Activated T-cell treated with anti-CD3 and anti-CD28 coated beads, Interleukin-2, amount 50 U/mL, for 24 hours (primary cell): ENCODE measurements at regions not wholly inside any gene's neighbourhood (a gene's known extent, or its start where the extent isn't known, plus 50 kb on each side); places are given as distances from the start of the nearest gene placed in this dataset.

ENCODE experiments used
- DNase-seq: peaks from one replicate; pipeline ENCODE4 v3.0.0-alpha.2; 2020
- H3K27ac Mint-ChIP-seq: 2 replicates; pipeline ENCODE4 v1.8.0; 2020; ENCODE audit warnings: mild to moderate bottlenecking, mixed read lengths
- H3K27me3 Mint-ChIP-seq: 2 replicates; pipeline ENCODE4 v1.8.0; 2020; ENCODE audit warnings: mixed read lengths
- H3K36me3 Mint-ChIP-seq: 2 replicates; pipeline ENCODE4 v1.8.0; 2020; ENCODE audit warnings: low read depth, mixed read lengths
- H3K4me1 Mint-ChIP-seq: 2 replicates; pipeline ENCODE4 v1.8.0; 2020; ENCODE audit warnings: low read depth, mixed read lengths
- H3K4me3 Mint-ChIP-seq: 2 replicates; pipeline ENCODE4 v1.8.0; 2020; ENCODE audit warnings: mild to moderate bottlenecking, moderate library complexity, mixed read lengths
- H3K9me3 Mint-ChIP-seq: 2 replicates; pipeline ENCODE4 v1.8.0; 2020; ENCODE audit warnings: mixed read lengths

- H3K9me3 Mint-ChIP-seq, result no peaks in the 10 kb centered on the region
- H3K27ac Mint-ChIP-seq, result no peak overlapping the region
- peaks cover 18% of the 10 kb centered on the region for H3K27me3 Mint-ChIP-seq
- peaks cover 7% of the 10 kb centered on the region for H3K4me1 Mint-ChIP-seq
- no peak overlapping the region for H3K4me3 Mint-ChIP-seq
- no peak for DNase-seq
- H3K36me3 Mint-ChIP-seq, result no peaks in the 10 kb centered on the region
Observed at GRCh38 chr1:34587761-34588160, 167.1 kb upstream of the GJB5 start.

DNA sequence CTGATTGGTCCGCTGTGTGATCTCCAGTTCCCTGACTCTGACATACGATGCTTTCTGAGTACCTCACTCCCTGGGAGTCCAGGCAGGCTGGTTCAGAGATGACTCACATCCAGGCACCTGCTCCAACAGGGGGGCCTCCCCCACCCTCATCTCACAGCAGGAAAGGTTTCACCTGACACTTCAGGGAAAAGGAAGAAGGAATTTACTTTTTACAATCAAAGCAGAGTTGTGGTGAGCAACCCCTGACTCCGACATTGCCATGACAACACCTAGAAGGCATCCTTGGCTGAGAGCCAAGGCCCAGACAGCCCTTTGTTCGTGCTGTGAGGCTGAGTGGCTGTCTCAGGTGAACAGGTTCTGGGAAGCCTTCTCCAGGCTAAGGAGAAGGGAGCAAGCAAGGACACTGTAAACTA, 164.6 kb upstream of the GJB5 start:
- Mint-ChIP-seq H3K4me3 (no peak overlapping the region), H3K9me3 (no peaks in the 10 kb centered on the region), H3K27me3 (peaks cover 14% of the 10 kb centered on the region), H3K27ac (no peak overlapping the region), H3K36me3 (no peaks in the 10 kb centered on the region), H3K4me1 (peaks cover 7% of the 10 kb centered on the region)
- no peak for DNase-seq

- H3K4me1 Mint-ChIP-seq, result peaks cover 7% of the 10 kb centered on the region
- H3K9me3 Mint-ChIP-seq, result no peaks in the 10 kb centered on the region
- no peak overlapping the region for H3K27ac Mint-ChIP-seq
- no peak overlapping the region for H3K4me3 Mint-ChIP-seq
- H3K36me3 Mint-ChIP-seq, result no peaks in the 10 kb centered on the region
- DNase-seq, result no peak
- peaks cover 14% of the 10 kb centered on the region for H3K27me3 Mint-ChIP-seq
Observed at GRCh38 chr1:34591751-34592629, 162.9 kb upstream of the GJB5 start.

- H3K9me3 Mint-ChIP-seq, result no peaks in the 10 kb centered on the region
- H3K36me3 Mint-ChIP-seq, result no peaks in the 10 kb centered on the region
- no peak overlapping the region for H3K4me3 Mint-ChIP-seq
- no peaks in the 10 kb centered on the region for H3K4me1 Mint-ChIP-seq
- H3K27me3 Mint-ChIP-seq, result peaks cover 8% of the 10 kb centered on the region
- DNase-seq, result peak; percentile 63
- H3K27ac Mint-ChIP-seq, result no peak overlapping the region
Observed at GRCh38 chr1:34597877-34598514, 156.9 kb upstream of the GJB5 start.

- Mint-ChIP-seq H3K36me3 (no peaks in the 10 kb centered on the region), H3K27me3 (peaks cover 14% of the 10 kb centered on the region), H3K4me1 (no peaks in the 10 kb centered on the region), H3K27ac (no peak overlapping the region), H3K9me3 (no peaks in the 10 kb centered on the region), H3K4me3 (no peak overlapping the region)
- DNase-seq, result no peak
Observed at GRCh38 chr1:34602907-34603306, 151.9 kb upstream of the GJB5 start.

DNA sequence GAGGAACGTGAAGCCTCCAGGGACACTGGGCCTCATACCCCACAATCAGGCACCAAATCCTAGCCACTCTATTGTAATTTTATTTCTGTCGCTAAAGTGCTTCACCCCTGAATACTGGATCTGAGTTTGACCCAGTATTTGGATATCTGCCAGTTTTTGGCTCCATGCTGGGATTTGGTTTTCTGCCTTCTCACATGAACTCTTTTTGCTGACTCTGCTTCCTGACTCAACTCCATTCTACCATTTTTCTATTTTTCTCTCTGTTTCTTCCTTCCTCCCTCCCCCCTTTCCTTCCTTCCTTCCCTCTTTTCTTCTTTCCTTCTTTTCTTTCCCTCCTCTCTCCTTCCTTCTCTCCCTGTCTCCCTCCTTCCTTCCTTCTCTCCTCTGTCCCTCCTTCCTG, 151.3 kb upstream of the GJB5 start:
- Mint-ChIP-seq H3K36me3 (no peaks in the 10 kb centered on the region), H3K4me3 (no peak overlapping the region), H3K9me3 (no peaks in the 10 kb centered on the region), H3K27me3 (peaks cover 20% of the 10 kb centered on the region), H3K4me1 (no peaks in the 10 kb centered on the region), H3K27ac (no peak overlapping the region)
- DNase-seq, result no peak

- H3K4me1 Mint-ChIP-seq, result no peaks in the 10 kb centered on the region
- no peak overlapping the region for H3K4me3 Mint-ChIP-seq
- no peaks in the 10 kb centered on the region for H3K36me3 Mint-ChIP-seq
- peaks cover 25% of the 10 kb centered on the region for H3K27me3 Mint-ChIP-seq
- H3K9me3 Mint-ChIP-seq, result no peaks in the 10 kb centered on the region
- DNase-seq, result no peak
- H3K27ac Mint-ChIP-seq, result no peak overlapping the region
Observed at GRCh38 chr1:34606504-34606903, 148.3 kb upstream of the GJB5 start.

- no peaks in the 10 kb centered on the region for H3K9me3 Mint-ChIP-seq
- no peak overlapping the region for H3K27ac Mint-ChIP-seq
- no peak for DNase-seq
- peaks cover 32% of the 10 kb centered on the region for H3K27me3 Mint-ChIP-seq
- no peaks in the 10 kb centered on the region for H3K4me1 Mint-ChIP-seq
- no peak overlapping the region for H3K4me3 Mint-ChIP-seq
- H3K36me3 Mint-ChIP-seq, result no peaks in the 10 kb centered on the region
Observed at GRCh38 chr1:34610063-34610462, 144.8 kb upstream of the GJB5 start.

DNA sequence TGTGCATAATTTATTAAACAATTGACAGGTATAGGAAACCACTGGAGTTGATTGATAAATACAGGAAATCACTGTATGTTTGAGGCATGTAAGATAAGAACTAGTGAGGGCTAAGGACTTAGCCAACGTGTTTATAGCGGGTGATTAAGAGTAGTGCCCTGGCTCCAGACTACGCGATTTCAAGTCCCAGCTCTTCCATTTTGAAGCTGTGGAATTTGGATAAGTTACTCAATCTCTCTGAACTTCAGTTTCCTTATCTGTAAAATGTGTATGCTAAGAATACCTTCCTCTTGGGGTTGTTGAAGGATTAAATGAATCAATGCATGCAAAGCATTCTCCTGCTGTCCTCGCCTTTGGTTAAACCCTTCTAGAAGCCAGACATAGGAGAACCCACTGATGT, 143.3 kb upstream of the GJB5 start:
- H3K27me3 Mint-ChIP-seq, result peaks cover 31% of the 10 kb centered on the region
- H3K4me3 Mint-ChIP-seq, result no peak overlapping the region
- H3K27ac Mint-ChIP-seq, result no peak overlapping the region
- H3K9me3 Mint-ChIP-seq, result no peaks in the 10 kb centered on the region
- DNase-seq, result no peak
- H3K4me1 Mint-ChIP-seq, result no peaks in the 10 kb centered on the region
- H3K36me3 Mint-ChIP-seq, result no peaks in the 10 kb centered on the region

DNA sequence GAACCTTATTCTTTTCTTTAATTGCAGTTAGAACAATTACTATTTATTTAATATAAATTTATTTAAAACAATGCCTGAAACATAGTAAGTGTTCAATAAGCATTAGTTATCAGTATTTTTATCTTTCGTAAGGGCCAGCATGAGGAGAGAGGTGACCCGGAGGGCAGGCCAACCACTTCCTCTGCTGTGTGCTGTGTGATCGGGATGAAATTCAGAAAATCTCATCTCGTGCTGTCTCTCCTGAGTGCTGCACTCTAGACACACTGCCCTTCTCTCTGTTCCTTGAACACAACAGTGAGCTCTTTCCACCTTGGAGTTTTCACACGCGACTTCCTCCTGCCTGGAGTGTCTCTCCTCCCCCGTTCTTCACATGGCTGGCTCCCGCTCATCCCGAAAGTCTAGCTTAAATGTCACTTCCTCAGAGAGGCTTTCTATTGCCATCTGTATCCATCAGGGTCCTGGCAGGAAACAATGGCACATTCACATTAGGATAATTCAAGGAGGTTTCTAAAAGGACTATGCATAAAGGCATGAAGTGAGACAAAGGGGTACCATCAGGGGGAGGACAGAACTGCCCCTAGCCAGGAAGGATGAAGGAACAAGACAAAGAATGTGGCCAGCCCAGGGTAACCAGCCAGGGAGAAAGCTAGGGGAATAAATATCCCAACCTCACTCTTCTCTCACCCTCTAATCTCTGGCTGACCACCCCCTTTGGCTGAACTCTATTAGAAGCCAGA, 142.6 kb upstream of the GJB5 start:
- no peak overlapping the region for H3K27ac Mint-ChIP-seq

DNA sequence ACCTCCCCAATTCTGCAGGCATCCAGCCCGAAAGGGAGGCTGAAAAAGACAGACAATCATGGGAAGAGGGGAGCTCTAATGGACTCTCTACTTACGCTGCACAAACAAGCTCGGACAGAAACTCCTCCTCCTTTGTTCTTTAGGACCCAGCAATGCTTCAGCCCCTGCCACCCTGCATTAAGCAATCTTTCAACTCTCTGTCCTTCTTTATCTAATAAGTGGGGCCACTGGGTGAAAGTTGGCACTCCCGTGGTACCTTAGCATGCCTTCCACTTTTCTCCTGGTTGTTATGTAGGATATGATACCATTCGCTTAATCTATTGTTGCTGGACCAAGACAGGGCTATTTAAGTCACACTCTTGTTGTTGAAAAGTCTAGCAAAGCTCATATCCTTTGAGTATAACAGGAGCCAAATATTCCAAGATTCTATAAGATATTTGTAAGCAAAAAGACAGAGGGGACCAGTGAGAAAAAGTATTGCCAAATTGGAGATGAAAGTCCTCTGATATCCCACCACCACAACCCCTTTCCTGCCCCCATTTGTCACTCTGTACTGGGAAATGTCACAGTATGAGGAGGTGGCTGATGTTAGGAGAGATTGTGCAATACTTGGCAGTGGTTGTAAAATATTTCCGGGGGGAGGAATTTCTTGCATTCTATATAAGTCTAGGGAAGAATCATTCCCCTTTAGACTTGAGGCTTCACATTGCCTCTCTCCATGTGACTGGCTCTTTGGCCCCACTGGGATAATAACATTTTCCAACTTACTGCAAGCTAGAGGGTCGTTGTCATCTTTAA, 137.3 kb upstream of the GJB5 start:
- no peaks in the 10 kb centered on the region for H3K36me3 Mint-ChIP-seq
- no peaks in the 10 kb centered on the region for H3K4me1 Mint-ChIP-seq
- H3K27ac Mint-ChIP-seq, result no peak overlapping the region
- DNase-seq, result no peak
- peaks cover 26% of the 10 kb centered on the region for H3K27me3 Mint-ChIP-seq
- no peaks in the 10 kb centered on the region for H3K9me3 Mint-ChIP-seq
- H3K4me3 Mint-ChIP-seq, result no peak overlapping the region

More for the DNA sequence above, 142.6 kb upstream of the GJB5 start:
- Mint-ChIP-seq H3K4me1 (no peaks in the 10 kb centered on the region), H3K36me3 (no peaks in the 10 kb centered on the region), H3K27me3 (peaks cover 26% of the 10 kb centered on the region), H3K4me3 (no peak overlapping the region), H3K9me3 (no peaks in the 10 kb centered on the region)
- DNase-seq, result no peak

- no peaks in the 10 kb centered on the region for H3K9me3 Mint-ChIP-seq
- DNase-seq, result no peak
- no peak overlapping the region for H3K27ac Mint-ChIP-seq
- peaks cover 26% of the 10 kb centered on the region for H3K27me3 Mint-ChIP-seq
- H3K4me3 Mint-ChIP-seq, result no peak overlapping the region
- H3K36me3 Mint-ChIP-seq, result no peaks in the 10 kb centered on the region
- H3K4me1 Mint-ChIP-seq, result no peaks in the 10 kb centered on the region
Observed at GRCh38 chr1:34618381-34618780, 136.5 kb upstream of the GJB5 start.

DNA sequence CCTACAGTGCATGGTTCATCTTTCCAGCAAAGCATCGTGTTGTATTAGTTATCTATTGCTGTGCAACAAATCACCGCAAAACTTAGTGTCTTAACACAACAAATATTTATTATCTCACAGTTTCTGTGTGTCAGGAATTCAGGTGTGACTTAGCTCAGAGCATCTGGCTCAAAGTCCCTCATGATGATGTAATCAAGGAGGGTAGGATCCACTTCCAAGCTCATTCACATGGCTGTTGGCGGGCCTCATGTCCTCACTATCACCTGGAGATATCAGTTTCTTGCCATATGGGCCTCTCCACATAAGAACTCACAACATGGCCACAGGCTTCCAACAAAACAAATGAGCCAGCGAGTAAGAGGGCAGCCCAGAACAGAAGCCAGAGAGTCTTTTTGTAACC, 135.6 kb upstream of the GJB5 start:
- Mint-ChIP-seq H3K27ac (no peak overlapping the region), H3K27me3 (peaks cover 32% of the 10 kb centered on the region), H3K9me3 (no peaks in the 10 kb centered on the region), H3K36me3 (no peaks in the 10 kb centered on the region), H3K4me1 (no peaks in the 10 kb centered on the region), H3K4me3 (no peak overlapping the region)
- DNase-seq, result no peak

DNA sequence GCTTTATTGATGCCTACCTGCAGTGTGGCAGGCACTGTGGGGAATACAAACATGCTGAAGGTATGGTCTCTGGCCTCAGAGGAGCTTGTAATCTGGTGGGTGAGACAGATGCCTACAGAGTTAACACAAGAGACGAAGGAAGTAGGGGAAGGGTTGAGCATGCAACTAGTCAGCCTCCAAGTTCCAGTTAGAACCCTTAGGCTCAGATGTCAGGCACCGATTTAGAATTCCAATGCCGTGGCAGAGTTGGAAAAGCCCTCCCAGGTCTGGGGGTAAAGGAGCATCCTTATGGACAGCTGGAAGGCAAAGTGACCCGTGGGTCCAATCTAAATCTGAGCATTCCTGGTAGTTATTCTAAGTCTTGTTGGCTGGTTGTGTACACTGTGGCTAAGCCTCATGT, 132.9 kb upstream of the GJB5 start:
- Mint-ChIP-seq H3K36me3 (no peaks in the 10 kb centered on the region), H3K4me3 (no peak overlapping the region), H3K27me3 (peaks cover 44% of the 10 kb centered on the region), H3K9me3 (no peaks in the 10 kb centered on the region), H3K4me1 (no peaks in the 10 kb centered on the region), H3K27ac (no peak overlapping the region)
- DNase-seq, result no peak
